HG03280 (cell line): ENCODE measurements at regions not wholly inside any gene's neighbourhood (a gene's known extent, or its start where the extent isn't known, plus 50 kb on each side); places are given as distances from the start of the nearest gene placed in this dataset.

Experiments
- ATAC-seq: cut with Tn5 transposase; IDR thresholded peaks from one replicate; pipeline ENCODE4 v1.9.1; 2021; ENCODE audit warnings: mild to moderate bottlenecking, moderate library complexity; ENCODE audit not compliant: unreplicated experiment

- no peak for ATAC-seq
Observed at GRCh38 chr1:56320464-56321149, 258.8 kb downstream of the PLPP3 start.

GRCh38 chr1:56317722-56318121 is 261.6 kb downstream of the PLPP3 start:
- no peak for ATAC-seq

- ATAC-seq, result no peak
Observed at GRCh38 chr1:56315293-56315942, 263.9 kb downstream of the PLPP3 start.

GRCh38 chr1:56313560-56313959 is 265.8 kb downstream of the PLPP3 start:
- ATAC-seq, result no peak

GRCh38 chr1:56311766-56312165 is 267.6 kb downstream of the PLPP3 start:
- ATAC-seq, result no peak

GRCh38 chr1:56310945-56311344 is 268.4 kb downstream of the PLPP3 start:
- ATAC-seq, result no peak

GRCh38 chr1:56309065-56309464 is 270.3 kb downstream of the PLPP3 start:
- ATAC-seq, result no peak

- ATAC-seq, result no peak
Observed at GRCh38 chr1:56304975-56305374, 274.4 kb downstream of the PLPP3 start.

GRCh38 chr1:56303805-56304204 is 275.6 kb downstream of the PLPP3 start:
- no peak for ATAC-seq

GRCh38 chr1:56302878-56303277 is 276.5 kb downstream of the PLPP3 start:
- no peak for ATAC-seq

- no peak for ATAC-seq
Observed at GRCh38 chr1:56301791-56302190, 277.6 kb downstream of the PLPP3 start.

GRCh38 chr1:56300836-56301235 is 278.5 kb downstream of the PLPP3 start:
- ATAC-seq, result no peak

- no peak for ATAC-seq
Observed at GRCh38 chr1:56298866-56299265, 280.5 kb downstream of the PLPP3 start.

- ATAC-seq, result no peak
Observed at GRCh38 chr1:56297904-56298303, 281.5 kb downstream of the PLPP3 start.

GRCh38 chr1:56297208-56297607 is 282.2 kb downstream of the PLPP3 start:
- ATAC-seq, result no peak

GRCh38 chr1:56295949-56296929 is 283.1 kb downstream of the PLPP3 start:
- ATAC-seq, result no peak

GRCh38 chr1:56291374-56291919 is 287.9 kb downstream of the PLPP3 start:
- no peak for ATAC-seq

GRCh38 chr1:56289260-56289659 is 290.1 kb downstream of the PLPP3 start:
- ATAC-seq, result no peak

- no peak for ATAC-seq
Observed at GRCh38 chr1:56287721-56288120, 291.6 kb downstream of the PLPP3 start.

GRCh38 chr1:56286956-56287355 is 292.4 kb downstream of the PLPP3 start:
- no peak for ATAC-seq

GRCh38 chr1:56286506-56286905 is 292.9 kb downstream of the PLPP3 start:
- no peak for ATAC-seq
